Esophagus squamous epithelium (tissue), 4 donors: ENCODE measurements at regions not wholly inside any gene's neighbourhood (a gene's known extent, or its start where the extent isn't known, plus 50 kb on each side); places are given as distances from the start of the nearest gene placed in this dataset.
"Not testable (repeated sequence)": the region's sequence is repeated elsewhere in the genome, so short reads cannot be mapped to it uniquely, and the experiment has no call there.

ENCODE experiments used
- CTCF ChIP-seq, 6 experiments: fragments of 450-650 bp in 4 of 6; fragments of 200-600 bp in 2 of 6; sonication (generic) in 2 of 6; IDR thresholded peaks; one replicate each; pipeline ENCODE4 v1.5.1; 2016 to 2019; ENCODE audit warnings: antibody characterized with exemption in 6 of 6, mild to moderate bottlenecking in 4 of 6, moderate library complexity in 4 of 6
- POLR2A ChIP-seq, 4 donors: fragments of 450-650 bp; IDR thresholded peaks; one replicate each; pipeline ENCODE4 v1.6.1; 2017; ENCODE audit warnings: antibody characterized with exemption in 4 of 4, mild to moderate bottlenecking in 4 of 4, moderate library complexity in 3 of 4

- TF ChIP-seq CTCF, POLR2A (IDR thresholded peaks at IDR 0.05): not testable (repeated sequence)
Measured at GRCh38 chr1:149279512-149279911, 176.2 kb upstream of the NBPF9 start.
